ENCODE measurements at regions not wholly inside any gene's neighbourhood (a gene's known extent, or its start where the extent isn't known, plus 50 kb on each side); places are given as distances from the start of the nearest gene placed in this dataset.

DNA sequence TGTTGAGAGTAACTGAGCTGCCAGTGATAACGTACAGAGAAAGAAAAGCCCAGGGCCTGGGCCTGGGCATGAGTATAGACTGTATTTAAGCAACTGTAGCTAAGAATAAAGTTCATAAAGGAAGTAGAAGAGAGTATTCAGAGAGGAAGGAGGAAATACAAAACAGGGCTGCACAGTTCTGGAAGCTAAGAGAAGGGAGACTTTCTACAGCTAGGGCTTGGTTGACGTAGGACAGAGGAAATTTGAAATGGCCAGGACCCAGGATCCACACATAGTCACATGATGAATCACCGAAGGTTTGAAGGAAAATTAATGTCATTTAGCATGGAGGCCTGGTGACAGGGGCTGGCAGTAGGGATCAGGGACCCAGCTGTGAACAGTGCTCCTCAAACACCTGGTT lies 66.7 kb downstream of the ARL4A start:
- no peak for DNase-seq (ENCODE audit: low spot score in 2 of 2)
- H3K4me3 ChIP-seq (ENCODE audit: low read depth, poor library complexity, severe bottlenecking): no peak overlapping the region
- TF ChIP-seq POLR2A (IDR thresholded peaks at IDR 0.05): no peak
- TF ChIP-seq, protein P1, sequence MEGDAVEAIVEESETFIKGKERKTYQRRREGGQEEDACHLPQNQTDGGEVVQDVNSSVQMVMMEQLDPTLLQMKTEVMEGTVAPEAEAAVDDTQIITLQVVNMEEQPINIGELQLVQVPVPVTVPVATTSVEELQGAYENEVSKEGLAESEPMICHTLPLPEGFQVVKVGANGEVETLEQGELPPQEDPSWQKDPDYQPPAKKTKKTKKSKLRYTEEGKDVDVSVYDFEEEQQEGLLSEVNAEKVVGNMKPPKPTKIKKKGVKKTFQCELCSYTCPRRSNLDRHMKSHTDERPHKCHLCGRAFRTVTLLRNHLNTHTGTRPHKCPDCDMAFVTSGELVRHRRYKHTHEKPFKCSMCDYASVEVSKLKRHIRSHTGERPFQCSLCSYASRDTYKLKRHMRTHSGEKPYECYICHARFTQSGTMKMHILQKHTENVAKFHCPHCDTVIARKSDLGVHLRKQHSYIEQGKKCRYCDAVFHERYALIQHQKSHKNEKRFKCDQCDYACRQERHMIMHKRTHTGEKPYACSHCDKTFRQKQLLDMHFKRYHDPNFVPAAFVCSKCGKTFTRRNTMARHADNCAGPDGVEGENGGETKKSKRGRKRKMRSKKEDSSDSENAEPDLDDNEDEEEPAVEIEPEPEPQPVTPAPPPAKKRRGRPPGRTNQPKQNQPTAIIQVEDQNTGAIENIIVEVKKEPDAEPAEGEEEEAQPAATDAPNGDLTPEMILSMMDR (IDR thresholded peaks at IDR 0.05): no peak
- 67 to 76% methylated on average over 3 of the region's 3 CpGs for WGBS, 2 donors
- intact Hi-C loops (cut with DNase I; ENCODE audit: low total_unique reads): no loop called here

DNA sequence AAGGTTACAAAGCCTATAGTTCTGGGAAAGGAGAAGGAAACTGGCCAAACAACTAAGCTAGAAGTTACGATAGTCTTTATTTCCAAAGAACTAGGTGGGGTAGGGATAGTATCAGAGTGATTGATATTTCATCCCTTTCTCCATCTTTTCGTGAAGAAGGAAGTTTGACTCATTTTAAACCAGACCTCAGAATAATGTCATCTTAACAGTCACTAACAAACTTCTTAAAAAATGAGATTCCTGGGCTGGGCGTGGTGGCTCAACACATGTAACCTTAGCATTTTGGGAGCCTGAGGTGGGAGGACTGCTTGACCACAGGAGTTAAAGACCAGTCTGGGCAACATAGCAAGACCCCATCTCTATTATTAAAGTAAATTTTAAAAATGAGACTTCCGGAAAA lies 69.4 kb downstream of the ARL4A start:
- 80 to 82% methylated on average over 4 of the region's 4 CpGs for WGBS, 2 donors

GRCh38 chr7:12757443-12757842 lies 70.0 kb downstream of the ARL4A start:
- TF ChIP-seq POLR2A (IDR thresholded peaks at IDR 0.05): no peak
- TF ChIP-seq, protein P1 (IDR thresholded peaks at IDR 0.05): no peak
- no peak for DNase-seq (ENCODE audit: low spot score in 2 of 2)
- 18 to 26% methylated on average over 3 of the region's 3 CpGs for WGBS, 2 donors
- intact Hi-C loops (cut with DNase I; ENCODE audit: low total_unique reads): no loop called here
- no peak overlapping the region for H3K4me3 ChIP-seq (ENCODE audit: low read depth, poor library complexity, severe bottlenecking)

More for the DNA sequence above, 69.4 kb downstream of the ARL4A start:
- intact Hi-C loops (cut with DNase I; ENCODE audit: low total_unique reads): no loop called here
- DNase-seq (ENCODE audit: low spot score in 2 of 2): no peak
- TF ChIP-seq POLR2A (IDR thresholded peaks at IDR 0.05): no peak
- TF ChIP-seq, protein P1 (IDR thresholded peaks at IDR 0.05): no peak
- no peak overlapping the region for H3K4me3 ChIP-seq (ENCODE audit: low read depth, poor library complexity, severe bottlenecking)

GRCh38 chr7:12759151-12759550 lies 71.7 kb downstream of the ARL4A start:
- 31 to 48% methylated on average over 1 of the region's 1 CpG for WGBS, 2 donors
- intact Hi-C loops (cut with DNase I; ENCODE audit: low total_unique reads): no loop called here
- no peak for TF ChIP-seq POLR2A (IDR thresholded peaks at IDR 0.05)
- TF ChIP-seq, protein P1 (IDR thresholded peaks at IDR 0.05): no peak
- no peak for DNase-seq (ENCODE audit: low spot score in 2 of 2)
- no peak overlapping the region for H3K4me3 ChIP-seq (ENCODE audit: low read depth, poor library complexity, severe bottlenecking)

DNA sequence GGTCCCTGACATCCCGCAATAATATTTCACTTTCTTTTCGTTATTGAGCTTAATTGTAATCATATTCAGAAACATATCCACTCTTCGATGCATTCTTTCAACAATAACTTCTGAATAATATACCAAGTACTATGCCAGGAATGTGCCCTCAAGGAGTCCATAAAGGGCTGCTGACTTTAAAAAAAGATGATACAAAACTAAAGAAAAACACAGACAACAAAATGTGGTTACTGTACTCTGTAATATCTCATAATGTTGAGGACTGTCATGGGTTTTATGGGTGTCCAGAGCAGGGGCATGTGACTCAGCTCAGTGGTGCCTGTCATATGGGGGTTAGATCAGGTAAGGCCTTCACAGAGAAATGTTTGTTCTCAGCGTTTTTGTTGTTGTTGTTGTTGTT lies 73.7 kb downstream of the ARL4A start:
- no peak overlapping the region for H3K4me3 ChIP-seq (ENCODE audit: low read depth, poor library complexity, severe bottlenecking)
- WGBS, 2 donors: 89 to 90% methylated on average over 4 of the region's 4 CpGs
- TF ChIP-seq, protein P1 (IDR thresholded peaks at IDR 0.05): no peak
- no peak for TF ChIP-seq POLR2A (IDR thresholded peaks at IDR 0.05)
- no peak for DNase-seq (ENCODE audit: low spot score in 2 of 2)
- intact Hi-C loops (cut with DNase I; ENCODE audit: low total_unique reads): no loop called here

DNA sequence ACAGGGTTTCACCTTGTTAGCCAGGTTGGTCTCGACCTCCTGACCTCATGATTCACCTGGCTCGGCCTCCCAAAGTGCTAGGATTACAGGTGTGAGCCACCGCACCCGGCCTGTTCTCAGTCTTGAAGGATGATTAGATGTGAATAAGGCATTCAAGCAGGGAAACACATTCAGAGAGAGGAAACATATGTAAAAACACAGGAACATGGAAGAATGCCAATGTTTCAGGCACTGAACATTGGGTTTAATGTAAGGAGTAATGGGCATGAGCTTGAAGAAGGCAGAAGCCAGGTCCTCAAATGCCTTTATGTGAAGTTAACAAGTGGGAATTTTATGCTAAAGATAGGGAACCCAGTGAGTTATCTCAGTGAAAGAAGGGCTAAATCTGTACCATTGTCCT lies 74.3 kb downstream of the ARL4A start:
- TF ChIP-seq, protein P1 (IDR thresholded peaks at IDR 0.05): no peak
- no peak for TF ChIP-seq POLR2A (IDR thresholded peaks at IDR 0.05)
- intact Hi-C loops (cut with DNase I; ENCODE audit: low total_unique reads): no loop called here
- no peak for DNase-seq (ENCODE audit: low spot score in 2 of 2)
- 88 to 90% methylated on average over 4 of the region's 4 CpGs for WGBS, 2 donors
- no peak overlapping the region for H3K4me3 ChIP-seq (ENCODE audit: low read depth, poor library complexity, severe bottlenecking)
